Astrocyte of the cerebellum (primary cell): ENCODE measurements at regions not wholly inside any gene's neighbourhood (a gene's known extent, or its start where the extent isn't known, plus 50 kb on each side); places are given as distances from the start of the nearest gene placed in this dataset.

ENCODE experiments used
- DNase-seq: peaks from one replicate; pipeline ENCODE4 v3.0.0-alpha.2; 2011; ENCODE audit warnings: low read depth
- H3K4me3 ChIP-seq: 2 replicates; pipeline ENCODE4 v1.5.1; 2011; ENCODE audit warnings: mild to moderate bottlenecking, low read depth, low read length, moderate library complexity
- CTCF ChIP-seq: IDR thresholded peaks from 2 replicates; pipeline ENCODE4 v1.5.1; 2012; ENCODE audit warnings: low read length, low read depth, moderate library complexity, mild to moderate bottlenecking; ENCODE audit errors: missing control alignments
- in situ Hi-C: cut with HindIII; loops from 2 replicates; pipeline ENCODE4 v1.10.0; 2017; ENCODE audit warnings: low sequenced_read_pairs

GRCh38 chr10:111926286-111926685 lies 257.3 kb downstream of the GPAM start:
- in situ Hi-C loops, result no loop called here
- no peak overlapping the region for H3K4me3 ChIP-seq
- no peak for TF ChIP-seq CTCF
- DNase-seq, result no peak

GRCh38 chr10:111933937-111934336 lies 249.6 kb downstream of the GPAM start:
- DNase-seq, result no peak
- in situ Hi-C loops, result no loop called here
- no peak overlapping the region for H3K4me3 ChIP-seq
- no peak for TF ChIP-seq CTCF

GRCh38 chr10:111934931-111935330 lies 248.6 kb downstream of the GPAM start:
- in situ Hi-C loops, result no loop called here
- no peak for DNase-seq
- TF ChIP-seq CTCF, result no peak

GRCh38 chr10:111936143-111936542 lies 247.4 kb downstream of the GPAM start:
- in situ Hi-C loops, result no loop called here

More at GRCh38 chr10:111934931-111935330, 248.6 kb downstream of the GPAM start:
- no peak overlapping the region for H3K4me3 ChIP-seq

GRCh38 chr10:111944331-111944730 lies 239.2 kb downstream of the GPAM start:
- no peak for DNase-seq
- TF ChIP-seq CTCF, result no peak
- in situ Hi-C loops, result no loop called here
- H3K4me3 ChIP-seq, result no peak overlapping the region

More at GRCh38 chr10:111936143-111936542, 247.4 kb downstream of the GPAM start:
- no peak for TF ChIP-seq CTCF
- no peak for DNase-seq
- no peak overlapping the region for H3K4me3 ChIP-seq

GRCh38 chr10:111953949-111954348 lies 229.6 kb downstream of the GPAM start:
- no peak for DNase-seq
- in situ Hi-C loops, result no loop called here
- no peak for TF ChIP-seq CTCF
- no peak overlapping the region for H3K4me3 ChIP-seq

- H3K4me3 ChIP-seq, result no peak overlapping the region
- no peak for TF ChIP-seq CTCF
- DNase-seq, result no peak
- in situ Hi-C loops, result no loop called here
These were observed 229.2 kb downstream of the GPAM start for GRCh38 chr10:111954386-111954785.
